ENCODE measurements at regions not wholly inside any gene's neighbourhood (a gene's known extent, or its start where the extent isn't known, plus 50 kb on each side); places are given as distances from the start of the nearest gene placed in this dataset.
"Not testable (repeated sequence)": the region's sequence is repeated elsewhere in the genome, so short reads cannot be mapped to it uniquely, and the experiment has no call there.

- Histone ChIP-seq H3K9me3 (ENCODE audit: control insufficient read depth in 2 of 3, low read length in 3 of 3) (no peaks in the 10 kb centered on the region), H3K4me1 (ENCODE audit: control insufficient read depth in 2 of 2, insufficient read depth in 2 of 2, low read length in 2 of 2) (no peaks in the 10 kb centered on the region), H3K4me3 (ENCODE audit: low read length) (no peak overlapping the region), H3K27ac (ENCODE audit: low read depth, low read length) (no peak overlapping the region), H3K27me3 (ENCODE audit: control insufficient read depth in 2 of 2, insufficient read depth in 2 of 2, low read length in 2 of 2) (no peaks in the 10 kb centered on the region), H3K36me3 (ENCODE audit: control insufficient read depth in 2 of 3, insufficient read depth in 3 of 3, low read length in 3 of 3) (no peaks in the 10 kb centered on the region)
- POLR2A ChIA-PET, result no interaction called here
- H3K9me3 Mint-ChIP-seq, result no peaks in the 10 kb centered on the region
- no peak overlapping the region for H3K4me3 Mint-ChIP-seq
- ATAC-seq, result no peak
- no peak for DNase-seq
- no peaks in the 10 kb centered on the region for H3K4me1 Mint-ChIP-seq
- intact Hi-C loops (cut with micrococcal nuclease), result no loop called here
- peaks cover 0 to 23% (median 0%) of the 10 kb centered on the region in 5 donors for H3K36me3 Mint-ChIP-seq
- CTCF ChIA-PET, result no interaction called here
- H3K27ac Mint-ChIP-seq, result no peak overlapping the region
- no peaks in the 10 kb centered on the region for H3K27me3 Mint-ChIP-seq
Measured at GRCh38 chr2:113818382-113818951, 62.0 kb upstream of the SLC35F5 start.

DNA sequence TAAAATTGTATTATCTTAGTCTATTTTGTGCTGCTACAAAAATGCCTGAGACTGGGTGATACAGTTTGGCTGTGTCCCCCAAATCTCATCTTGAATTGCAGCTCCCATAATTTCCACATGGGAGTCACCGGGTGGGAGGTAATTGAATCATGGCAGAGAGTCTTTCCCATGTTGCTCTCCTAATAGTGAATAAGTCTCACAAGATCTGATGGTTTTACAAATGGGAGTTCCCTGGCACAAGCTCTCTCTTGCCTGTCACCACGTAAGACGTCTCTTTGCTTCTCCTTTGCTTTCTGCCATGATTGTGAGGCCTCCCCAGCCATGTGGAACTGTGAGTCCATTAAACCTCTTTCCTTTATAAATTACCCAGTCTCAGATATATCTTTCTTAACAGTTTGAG, 57.0 kb upstream of the SLC35F5 start:
- H3K4me3 Mint-ChIP-seq; intact Hi-C loops (cut with micrococcal nuclease); H3K27me3 Mint-ChIP-seq; H3K4me1 Mint-ChIP-seq; H3K4me1 ChIP-seq (ENCODE audit: control insufficient read depth in 2 of 2, insufficient read depth in 2 of 2, low read length in 2 of 2); POLR2A ChIA-PET; ATAC-seq; H3K9me3 ChIP-seq (ENCODE audit: control insufficient read depth in 2 of 3, low read length in 3 of 3); H3K27ac ChIP-seq (ENCODE audit: low read depth, low read length); H3K27me3 ChIP-seq (ENCODE audit: control insufficient read depth in 2 of 2, insufficient read depth in 2 of 2, low read length in 2 of 2); DNase-seq; H3K4me3 ChIP-seq (ENCODE audit: low read length); H3K27ac Mint-ChIP-seq; H3K9me3 Mint-ChIP-seq; H3K36me3 ChIP-seq (ENCODE audit: control insufficient read depth in 2 of 3, insufficient read depth in 3 of 3, low read length in 3 of 3): not testable (repeated sequence)
- H3K36me3 Mint-ChIP-seq, result peaks cover 0 to 42% (median 11%) of the 10 kb centered on the region in 5 donors
- CTCF ChIA-PET, result interaction anchor here (0.9 kb wide), 1 partner anchor 21 kb away, joined by 3 read pairs; no protein-coding TSS in a partner anchor

- H3K27me3 Mint-ChIP-seq, result no peaks in the 10 kb centered on the region
Measured at GRCh38 chr2:113812204-113812603, 55.8 kb upstream of the SLC35F5 start.

DNA sequence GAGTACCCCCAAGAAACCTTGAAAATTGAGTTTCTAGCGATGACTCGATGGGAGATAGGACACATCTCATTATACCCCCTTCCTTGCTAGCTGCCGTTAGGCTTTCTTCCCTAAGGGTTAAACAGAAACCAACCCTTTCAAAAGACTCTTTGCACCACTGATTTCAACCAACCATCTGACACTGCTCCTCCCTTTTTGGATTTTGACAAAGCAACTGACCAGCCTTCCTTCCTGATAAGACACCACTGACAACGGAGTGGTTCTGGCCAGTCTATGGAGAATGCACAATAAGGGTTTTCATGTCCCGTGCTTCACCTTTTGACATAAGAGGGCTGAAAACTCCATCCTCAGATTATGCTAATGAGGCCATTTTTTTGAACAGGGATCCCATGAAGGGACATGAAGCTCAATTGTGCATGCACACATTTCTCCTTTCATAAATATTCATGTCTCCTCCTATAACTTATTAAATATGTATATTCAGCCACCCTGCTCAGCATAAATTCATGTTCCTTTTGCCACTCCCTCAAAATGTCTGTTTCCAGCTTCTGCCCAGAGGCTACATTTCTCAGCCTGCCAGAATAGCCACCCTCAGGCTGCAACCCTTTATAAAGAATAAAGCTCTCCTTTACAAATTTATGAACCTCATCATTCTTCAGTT, 52.8 kb upstream of the SLC35F5 start:
- Mint-ChIP-seq H3K36me3 (peaks cover 0 to 34% (median 11%) of the 10 kb centered on the region in 5 donors), H3K27ac (no peak overlapping the region), H3K4me1 (no peaks in the 10 kb centered on the region), H3K9me3 (peaks cover 0 to 3% (median 0%) of the 10 kb centered on the region in 11 donors), H3K27me3 (no peaks in the 10 kb centered on the region), H3K4me3 (no peak overlapping the region)
- Histone ChIP-seq H3K4me3 (ENCODE audit: low read length) (no peak overlapping the region), H3K4me1 (ENCODE audit: control insufficient read depth in 2 of 2, insufficient read depth in 2 of 2, low read length in 2 of 2) (no peaks in the 10 kb centered on the region), H3K36me3 (ENCODE audit: control insufficient read depth in 2 of 3, insufficient read depth in 3 of 3, low read length in 3 of 3) (no peaks in the 10 kb centered on the region), H3K27me3 (ENCODE audit: control insufficient read depth in 2 of 2, insufficient read depth in 2 of 2, low read length in 2 of 2) (no peaks in the 10 kb centered on the region), H3K9me3 (ENCODE audit: control insufficient read depth in 2 of 3, low read length in 3 of 3) (no peaks in the 10 kb centered on the region), H3K27ac (ENCODE audit: low read depth, low read length) (no peak overlapping the region)
- ATAC-seq, result no peak
- CTCF ChIA-PET, result no interaction called here
- DNase-seq, result no peak
- intact Hi-C loops (cut with micrococcal nuclease), result no loop called here
- POLR2A ChIA-PET, result no interaction called here

More at GRCh38 chr2:113812204-113812603, 55.8 kb upstream of the SLC35F5 start:
- Mint-ChIP-seq H3K36me3 (peaks cover 0 to 41% (median 11%) of the 10 kb centered on the region in 5 donors), H3K4me3 (no peak overlapping the region), H3K4me1 (no peaks in the 10 kb centered on the region), H3K9me3 (peaks cover 0 to 3% (median 0%) of the 10 kb centered on the region in 11 donors), H3K27ac (no peak overlapping the region)
- Histone ChIP-seq H3K9me3 (ENCODE audit: control insufficient read depth in 2 of 3, low read length in 3 of 3) (no peaks in the 10 kb centered on the region), H3K27me3 (ENCODE audit: control insufficient read depth in 2 of 2, insufficient read depth in 2 of 2, low read length in 2 of 2) (no peaks in the 10 kb centered on the region), H3K4me1 (ENCODE audit: control insufficient read depth in 2 of 2, insufficient read depth in 2 of 2, low read length in 2 of 2) (no peaks in the 10 kb centered on the region), H3K36me3 (ENCODE audit: control insufficient read depth in 2 of 3, insufficient read depth in 3 of 3, low read length in 3 of 3) (no peaks in the 10 kb centered on the region), H3K4me3 (ENCODE audit: low read length) (no peak overlapping the region), H3K27ac (ENCODE audit: low read depth, low read length) (no peak overlapping the region)
- ChIA-PET POLR2A (no interaction called here), CTCF (no interaction called here)
- DNase-seq (no peak), ATAC-seq (no peak)
- intact Hi-C loops (cut with micrococcal nuclease), result no loop called here

DNA sequence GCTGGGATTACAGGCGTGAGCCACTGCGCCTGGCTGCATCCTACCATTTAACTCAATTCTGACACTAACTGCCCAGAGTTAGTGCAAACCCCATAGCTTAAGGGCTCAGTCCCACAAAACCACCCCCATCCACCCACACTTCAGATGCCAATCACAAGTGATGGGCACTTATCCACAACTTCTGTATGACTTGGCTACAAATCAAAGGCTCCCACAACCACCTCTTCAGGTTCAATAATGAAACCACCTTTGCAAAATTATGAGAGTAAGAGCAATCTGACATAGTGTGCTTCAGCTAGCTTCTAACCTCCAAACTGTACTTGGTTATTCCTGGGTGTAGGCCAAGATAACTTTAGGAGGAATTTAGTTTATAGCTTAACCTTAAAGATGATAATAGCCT, 51.3 kb upstream of the SLC35F5 start:
- Histone ChIP-seq H3K27me3 (ENCODE audit: control insufficient read depth in 2 of 2, insufficient read depth in 2 of 2, low read length in 2 of 2) (no peaks in the 10 kb centered on the region), H3K4me1 (ENCODE audit: control insufficient read depth in 2 of 2, insufficient read depth in 2 of 2, low read length in 2 of 2) (no peaks in the 10 kb centered on the region), H3K9me3 (ENCODE audit: control insufficient read depth in 2 of 3, low read length in 3 of 3) (no peaks in the 10 kb centered on the region), H3K27ac (ENCODE audit: low read depth, low read length) (no peak overlapping the region), H3K4me3 (ENCODE audit: low read length) (no peak overlapping the region), H3K36me3 (ENCODE audit: control insufficient read depth in 2 of 3, insufficient read depth in 3 of 3, low read length in 3 of 3) (no peaks in the 10 kb centered on the region)
- peaks cover 0 to 29% (median 11%) of the 10 kb centered on the region in 5 donors for H3K36me3 Mint-ChIP-seq
- ChIA-PET CTCF (no interaction called here), POLR2A (no interaction called here)
- intact Hi-C loops (cut with micrococcal nuclease), result no loop called here
- H3K4me3 Mint-ChIP-seq, result no peak overlapping the region
- ATAC-seq, result no peak
- peaks cover 0 to 3% (median 0%) of the 10 kb centered on the region in 11 donors for H3K9me3 Mint-ChIP-seq
- no peak overlapping the region for H3K27ac Mint-ChIP-seq
- no peaks in the 10 kb centered on the region for H3K4me1 Mint-ChIP-seq
- DNase-seq, result no peak
- no peaks in the 10 kb centered on the region for H3K27me3 Mint-ChIP-seq

DNA sequence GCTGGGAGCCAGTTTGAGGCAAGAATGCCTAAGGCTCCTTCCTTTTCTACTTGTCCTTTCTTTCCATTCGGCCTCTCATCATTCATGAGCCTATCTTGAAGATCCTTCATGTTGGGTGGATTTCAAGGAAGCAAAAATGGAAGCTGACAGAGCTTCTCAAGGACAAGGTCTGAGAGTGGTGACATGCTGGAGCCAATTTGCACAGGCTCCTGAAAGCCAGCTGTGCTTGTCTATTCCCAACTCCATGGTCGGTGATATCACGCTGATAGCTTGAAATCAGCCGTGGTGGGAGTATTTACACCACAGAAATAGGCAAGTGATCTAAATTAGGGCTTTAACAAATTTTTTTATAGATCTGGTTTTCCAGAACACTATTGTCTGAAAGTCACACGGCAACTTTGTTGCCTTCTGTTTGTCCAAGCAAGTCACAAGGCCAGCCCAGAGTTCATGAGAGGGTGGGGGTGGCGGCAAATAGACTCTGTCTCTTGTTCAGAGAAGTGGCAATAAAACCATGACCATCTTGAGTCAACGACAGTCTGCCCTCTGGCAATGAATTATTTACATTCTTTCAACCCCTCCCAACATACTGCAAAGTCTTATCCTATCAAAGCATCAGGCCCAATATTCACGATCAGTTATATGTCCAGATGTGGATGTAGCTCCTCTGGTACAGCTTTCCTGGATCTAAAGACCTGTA, 49.9 kb upstream of the SLC35F5 start:
- Mint-ChIP-seq H3K36me3 (peaks cover 0 to 18% (median 0%) of the 10 kb centered on the region in 5 donors), H3K9me3 (peaks cover 0 to 3% (median 0%) of the 10 kb centered on the region in 11 donors), H3K27me3 (no peaks in the 10 kb centered on the region), H3K4me1 (no peaks in the 10 kb centered on the region), H3K27ac (no peak overlapping the region), H3K4me3 (no peak overlapping the region)
- intact Hi-C loops (cut with micrococcal nuclease), result no loop called here
- DNase-seq (no peak), ATAC-seq (no peak)
- H3K4me1 ChIP-seq (ENCODE audit: control insufficient read depth in 2 of 2, insufficient read depth in 2 of 2, low read length in 2 of 2), result no peaks in the 10 kb centered on the region
- no peak overlapping the region for H3K27ac ChIP-seq (ENCODE audit: low read depth, low read length)
- H3K36me3 ChIP-seq (ENCODE audit: control insufficient read depth in 2 of 3, insufficient read depth in 3 of 3, low read length in 3 of 3), result no peaks in the 10 kb centered on the region
- H3K4me3 ChIP-seq (ENCODE audit: low read length), result no peak overlapping the region
- H3K27me3 ChIP-seq (ENCODE audit: control insufficient read depth in 2 of 2, insufficient read depth in 2 of 2, low read length in 2 of 2), result no peaks in the 10 kb centered on the region
- POLR2A ChIA-PET, result interaction anchor here (0.7 kb wide), 1 partner anchor 25 kb away, joined by 3 read pairs; no protein-coding TSS in a partner anchor
- no peaks in the 10 kb centered on the region for H3K9me3 ChIP-seq (ENCODE audit: control insufficient read depth in 2 of 3, low read length in 3 of 3)
- CTCF ChIA-PET, result no interaction called here
